K562 (cell line): ENCODE measurements at regions not wholly inside any gene's neighbourhood (a gene's known extent, or its start where the extent isn't known, plus 50 kb on each side); places are given as distances from the start of the nearest gene placed in this dataset.

ENCODE experiments used
- ATAC-seq: fragments of 200-7000 bp; cut with Tn5 transposase; 3 replicates; pipeline ENCODE4 v1.9.1; 2020; ENCODE audit warnings: moderate library complexity
- BruUV-seq: library from RNA; stranded (reverse); fragments of 400-500 nt; replicated peaks from 2 replicates; lab custom pipeline; 2021; lab: Mats Ljungman, UMichigan
- CTCF ChIA-PET: fragments of 300-600 bp; formaldehyde crosslinking; extraction: SDS; loops from one replicate; lab custom pipeline; 2021; ENCODE audit warnings: low intra/inter-chr PET ratio; lab: Yijun Ruan, JAX
- POLR2A ChIA-PET: fragments of 300-600, 350-650 bp; sonication (Branson Sonifier 250); formaldehyde crosslinking; extraction: SDS; loops from one replicate; lab custom pipeline; 2021; ENCODE audit warnings: antibody characterized with exemption, inconsistent platforms; lab: Yijun Ruan, JAX
- DNase-seq, 4 experiments: peaks; one replicate each; pipeline versions ENCODE4 v3.0.0 to v3.0.0-alpha.2; 2011 to 2018; ENCODE audit warnings: low spot score in 3 of 4, mixed read lengths in 3 of 4; ENCODE audit errors: extremely low read depth in 1 of 4
- FAIRE-seq: peaks from 2 replicates; lab custom pipeline; 2011; peaks lifted over from hg19 to GRCh38; lab: Jason Lieb, UNC
- H2AFZ ChIP-seq: 2 replicates; pipeline ENCODE4 v1.6.0; 2011; ENCODE audit warnings: low read depth, low read length, control low read depth, inconsistent platforms
- H3K27ac ChIP-seq: fragments of 200-600 bp; 3 replicates; pipeline ENCODE4 v1.8.0; 2011; ENCODE audit warnings: low read depth, mild to moderate bottlenecking, control low read depth, inconsistent platforms, low read length, moderate library complexity, mixed read lengths; ENCODE audit errors: extremely low read depth
- H3K27me3 ChIP-seq, 2 experiments: fragments of 300-600 bp in 1 of 2; 2 replicates in 1 of 2; 3 replicates in 1 of 2; pipeline versions ENCODE4 v1.6.0 to v1.8.0; 2011; ENCODE audit warnings: inconsistent platforms in 2 of 2, low read length in 2 of 2, mild to moderate bottlenecking in 1 of 2, mixed read lengths in 1 of 2, moderate library complexity in 1 of 2; ENCODE audit not compliant: control insufficient read depth in 2 of 2, insufficient read depth in 2 of 2
- H3K36me3 ChIP-seq: fragments of 300-600 bp; 3 replicates; pipeline ENCODE4 v1.8.0; 2011; ENCODE audit warnings: mild to moderate bottlenecking, low read length, inconsistent platforms; ENCODE audit not compliant: control insufficient read depth, insufficient read depth
- H3K4me1 ChIP-seq, 2 experiments: fragments of 200-600 bp in 1 of 2; replicated peaks in 1 of 2; 2 replicates in 1 of 2; 3 replicates in 1 of 2; pipeline versions ENCODE4 v1.5.1 to v1.8.0; 2011; ENCODE audit warnings: inconsistent platforms in 2 of 2, low read length in 2 of 2, mild to moderate bottlenecking in 1 of 2, mixed read lengths in 1 of 2, moderate library complexity in 1 of 2; ENCODE audit not compliant: control insufficient read depth in 2 of 2, insufficient read depth in 2 of 2
- H3K4me2 ChIP-seq: 2 replicates; pipeline ENCODE4 v1.6.1; 2011; ENCODE audit warnings: low read length, control low read depth, inconsistent platforms, mixed read lengths; ENCODE audit not compliant: insufficient read depth
- H3K4me3 ChIP-seq: fragments of 200-600 bp; sonication (generic), shearing (Covaris generic); 2 replicates; pipeline ENCODE4 v1.5.1; 2016; ENCODE audit warnings: control low read depth, inconsistent platforms
- H3K79me2 ChIP-seq: fragments of 200-600 bp; 3 replicates; pipeline ENCODE4 v1.8.0; 2011; ENCODE audit warnings: low read length, inconsistent platforms; ENCODE audit not compliant: control insufficient read depth, insufficient read depth
- H3K9ac ChIP-seq, 2 experiments: 2 replicates each; pipeline versions ENCODE4 v1.6.0 to v1.6.1; 2011; ENCODE audit warnings: low read depth in 2 of 2, low read length in 2 of 2, control low read depth in 1 of 2, inconsistent platforms in 1 of 2, mild to moderate bottlenecking in 1 of 2, mixed read lengths in 1 of 2; ENCODE audit not compliant: insufficient read depth in 1 of 2
- H3K9me1 ChIP-seq: one replicate; pipeline ENCODE4 v1.6.0; 2011; ENCODE audit warnings: inconsistent platforms, mild to moderate bottlenecking, low read length, moderate library complexity; ENCODE audit not compliant: control insufficient read depth, insufficient read depth
- H3K9me3 ChIP-seq: replicated peaks from 2 replicates; pipeline ENCODE4 v1.5.1; 2011; ENCODE audit warnings: low read depth, low read length, inconsistent platforms; ENCODE audit not compliant: control insufficient read depth, insufficient read depth
- H4K20me1 ChIP-seq: replicated peaks from 2 replicates; pipeline ENCODE4 v1.6.1; 2011; ENCODE audit warnings: low read length, inconsistent platforms, mixed read lengths; ENCODE audit not compliant: control insufficient read depth, insufficient read depth
- CBX2 ChIP-seq: fragments of 200-600 bp; sonication (generic); IDR thresholded peaks from one replicate; pipeline ENCODE4 v1.6.1; 2012; ENCODE audit warnings: mild to moderate bottlenecking, low read length, inconsistent platforms; ENCODE audit not compliant: insufficient read depth, poor library complexity, severe bottlenecking
- DEAF1 ChIP-seq: fragments of 450-650 bp; formaldehyde crosslinking; IDR thresholded peaks from 2 replicates; pipeline ENCODE4 v1.4.0; 2020; ENCODE audit warnings: mild to moderate bottlenecking, moderate library complexity
- ELF1 ChIP-seq: fragments of 200-800 bp; sonication (Bioruptor generic); IDR thresholded peaks from 2 replicates; pipeline ENCODE4 v1.6.1; 2016; ENCODE audit warnings: missing genetic modification characterization, missing compliant biosample characterization
- NEUROD1 ChIP-seq: fragments of 150-350 bp; IDR thresholded peaks from 2 replicates; pipeline ENCODE4 v1.6.1; 2014; ENCODE audit warnings: borderline replicate concordance, low read length, low read depth; ENCODE audit not compliant: partially characterized antibody
- PREB ChIP-seq: sonication (generic); formaldehyde crosslinking; IDR thresholded peaks from 2 replicates; pipeline ENCODE4 v1.8.1; 2023; ENCODE audit warnings: mild to moderate bottlenecking, missing genetic modification reagents
- SIN3B ChIP-seq: fragments of 450-650 bp; IDR thresholded peaks from 2 replicates; pipeline ENCODE4 v1.6.1; 2017; ENCODE audit warnings: low read depth, mild to moderate bottlenecking, moderate library complexity
- SUPT5H ChIP-seq: fragments of 450-650 bp; IDR thresholded peaks from 2 replicates; pipeline ENCODE4 v1.6.1; 2016
- TAF9B ChIP-seq: fragments of 450-650 bp; IDR thresholded peaks from 2 replicates; pipeline ENCODE4 v1.6.1; 2018; ENCODE audit warnings: mild to moderate bottlenecking; ENCODE audit not compliant: partially characterized antibody
- ZBTB12 ChIP-seq: fragments of 250-450 bp; sonication (Bioruptor Pico); IDR thresholded peaks from 2 replicates; pipeline ENCODE4 v1.4.0; 2020
- ZNF121 ChIP-seq: sonication (generic); formaldehyde crosslinking; conservative IDR thresholded peaks from 2 replicates; pipeline ENCODE4 v1.8.0; 2022; ENCODE audit warnings: missing genetic modification reagents
- ZNF212 ChIP-seq: fragments of 450-650 bp; formaldehyde crosslinking; IDR thresholded peaks from 2 replicates; pipeline ENCODE4 v1.4.0; 2020; ENCODE audit warnings: mild to moderate bottlenecking
- ZNF263 ChIP-seq: sonication (generic); formaldehyde crosslinking; IDR thresholded peaks from 2 replicates; pipeline ENCODE4 v1.8.0; 2022; ENCODE audit warnings: mild to moderate bottlenecking, missing genetic modification reagents, borderline replicate concordance
- ZNF395 ChIP-seq: fragments of 200-800 bp; sonication (Bioruptor generic); IDR thresholded peaks from 2 replicates; pipeline ENCODE4 v1.6.1; 2017; ENCODE audit warnings: missing genetic modification characterization, missing compliant biosample characterization
- ZNF696 ChIP-seq: fragments of 250-450 bp; sonication (Bioruptor Pico); conservative IDR thresholded peaks from 2 replicates; pipeline ENCODE4 v1.4.0; 2020; ENCODE audit warnings: mild to moderate bottlenecking, moderate library complexity
- ZNF699 ChIP-seq: fragments of 250-450 bp; sonication (Bioruptor Pico); IDR thresholded peaks from 2 replicates; pipeline ENCODE4 v1.8.0; 2021; ENCODE audit warnings: mild to moderate bottlenecking, moderate library complexity; ENCODE audit not compliant: insufficient replicate concordance
- WGBS: fragments of 100-300 bp; shearing (Covaris generic); methylation state at CpG from one replicate; pipeline ENCODE4 v1.1.6; 2016; ENCODE audit warnings: low coverage, mixed read lengths; ENCODE audit not compliant: insufficient coverage; ENCODE audit errors: missing lambda C conversion rate; 5-methylcytosine and 5-hydroxymethylcytosine counted together
- in situ Hi-C: fragments of 300-500 bp; cut with MboI; formaldehyde crosslinking; loops from 4 replicates; pipeline ENCODE4 v1.15.0; 2018; ENCODE audit warnings: inconsistent platforms, mixed read lengths
- intact Hi-C: fragments of 100-400 bp; cut with micrococcal nuclease; formaldehyde crosslinking; loops from 2 replicates; pipeline ENCODE4 v1.14.2; 2022

GRCh38 chr13:36570489-36570888, 103.3 kb upstream of the SERTM1 start:
- H3K9ac ChIP-seq, result no peak overlapping the region
- H3K4me3 ChIP-seq, result no peak overlapping the region
- WGBS, result 7% methylated on average over 2 of the region's 2 CpGs
- H3K36me3 ChIP-seq, result no peaks in the 10 kb centered on the region
- intact Hi-C loops (no loop called here), in situ Hi-C loops (no loop called here)
- H4K20me1 ChIP-seq, result no peaks in the 10 kb centered on the region
- H3K27me3 ChIP-seq, result no peaks in the 10 kb centered on the region
- FAIRE-seq, result no peak
- H3K9me1 ChIP-seq, result no peaks in the 10 kb centered on the region
- no peak for ATAC-seq
- no peak overlapping the region for H3K4me2 ChIP-seq
- no peak overlapping the region for H3K27ac ChIP-seq
- DNase-seq, result no peak
- H3K9me3 ChIP-seq, result no peaks in the 10 kb centered on the region
- ChIA-PET POLR2A (no interaction called here), CTCF (no interaction called here)
- no TSS peak for BruUV-seq
- H2AFZ ChIP-seq, result no peak overlapping the region
- TF ChIP-seq ZNF212 (CRISPR knock-in tag) (no peak), TAF9B (no peak), ZNF263 (CRISPR knock-in tag) (no peak), ZBTB12 (CRISPR knock-in tag) (no peak), ZNF395 (CRISPR knock-in tag) (no peak), DEAF1 (CRISPR knock-in tag) (no peak), ZNF121 (CRISPR knock-in tag) (no peak), SUPT5H (no peak), ZNF699 (CRISPR knock-in tag) (no peak), ELF1 (tag) (no peak), ZNF696 (CRISPR knock-in tag) (no peak), NEUROD1 (no peak), CBX2 (no peak), SIN3B (no peak), PREB (CRISPR knock-in tag) (no peak)
- no peaks in the 10 kb centered on the region for H3K79me2 ChIP-seq
- H3K4me1 ChIP-seq, result no peaks in the 10 kb centered on the region
